HT1080 (cell line): ENCODE measurements at regions not wholly inside any gene's neighbourhood (a gene's known extent, or its start where the extent isn't known, plus 50 kb on each side); places are given as distances from the start of the nearest gene placed in this dataset.
A peak's percentile ranks its signal among the peaks of the same experiment; 100 is the strongest.

ENCODE experiments used
- DNase-seq: peaks from one replicate; pipeline ENCODE4 v3.0.0-alpha.2; 2015; ENCODE audit warnings: low read depth

DNA sequence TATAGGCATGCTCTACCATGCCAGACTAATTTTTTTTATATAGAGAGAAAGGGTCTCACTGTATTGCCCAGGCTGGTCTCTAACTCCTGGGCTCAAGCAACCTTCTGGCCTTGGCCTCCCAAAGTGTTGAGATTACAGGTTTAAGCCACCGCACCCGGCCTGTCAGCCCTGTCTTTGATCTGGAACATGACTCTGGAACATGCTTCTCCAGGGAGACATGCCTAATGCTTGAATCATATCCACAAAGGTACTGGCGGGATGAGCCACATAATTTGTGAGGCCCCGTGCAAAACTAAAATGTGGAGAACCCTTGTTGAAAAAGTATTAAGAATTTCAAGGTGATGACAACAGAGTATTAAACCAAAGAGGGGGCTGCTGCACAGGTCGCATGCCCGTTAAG, 282.8 kb downstream of the ARHGAP12 start:
- DNase-seq: peak; percentile 36

DNA sequence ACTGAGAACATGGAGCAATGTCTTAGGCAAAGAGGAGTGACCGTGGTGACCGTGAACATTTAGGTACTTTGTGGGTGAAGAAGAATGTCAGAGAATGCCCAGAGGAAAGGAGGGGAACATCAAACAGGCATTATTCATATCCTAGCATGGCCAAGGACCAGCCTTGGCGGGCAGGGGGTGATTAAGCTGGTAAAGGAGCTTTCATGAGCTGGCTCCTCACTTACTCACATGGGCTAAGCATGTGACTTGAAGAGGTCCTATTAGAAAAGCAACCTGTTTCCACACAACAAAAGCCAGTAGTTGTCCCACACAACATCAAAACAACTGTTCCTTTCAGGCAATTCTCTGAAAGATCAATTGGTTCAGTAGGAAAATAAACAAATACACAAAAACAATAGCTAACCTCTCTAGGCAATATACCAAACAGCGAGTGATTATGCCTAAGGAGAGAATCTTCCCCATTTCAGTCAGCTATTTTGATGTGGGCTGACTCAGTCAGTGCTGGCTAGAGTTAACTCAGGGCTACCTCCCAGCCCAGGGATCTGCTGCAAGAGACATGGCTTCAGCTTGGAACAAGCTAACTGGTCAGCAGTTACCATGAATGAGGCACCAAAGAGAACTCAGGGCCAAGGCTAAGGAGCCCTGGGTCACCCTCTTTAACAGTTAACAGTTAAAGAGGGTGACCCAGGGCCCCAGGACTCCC, 283.5 kb downstream of the ARHGAP12 start:
- peak; percentile 44 for DNase-seq

- no peak for DNase-seq
Observed at GRCh38 chr10:31642281-31642680, 286.4 kb downstream of the ARHGAP12 start.

- peak; percentile 52 for DNase-seq
Observed at GRCh38 chr10:31635415-31636065, 293.1 kb downstream of the ARHGAP12 start.

DNA sequence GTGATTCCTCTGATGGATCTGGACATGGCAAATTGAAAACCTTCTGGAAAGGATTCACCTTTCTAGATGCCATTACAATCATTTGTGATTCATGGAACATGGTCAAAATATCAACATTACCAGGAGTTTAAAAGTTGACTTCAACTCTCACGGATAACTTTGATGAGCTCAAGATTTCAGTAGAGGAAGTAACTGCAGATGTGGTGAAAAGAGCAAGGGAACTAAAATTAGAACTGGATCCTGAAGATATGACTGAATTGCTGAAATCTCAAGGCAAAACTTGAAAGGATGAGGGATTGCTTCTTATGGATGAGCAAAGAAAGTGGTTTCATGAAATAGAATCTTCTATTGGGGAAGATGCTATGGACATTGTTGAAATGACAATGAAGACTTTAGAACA, 293.6 kb downstream of the ARHGAP12 start:
- DNase-seq: no peak

DNA sequence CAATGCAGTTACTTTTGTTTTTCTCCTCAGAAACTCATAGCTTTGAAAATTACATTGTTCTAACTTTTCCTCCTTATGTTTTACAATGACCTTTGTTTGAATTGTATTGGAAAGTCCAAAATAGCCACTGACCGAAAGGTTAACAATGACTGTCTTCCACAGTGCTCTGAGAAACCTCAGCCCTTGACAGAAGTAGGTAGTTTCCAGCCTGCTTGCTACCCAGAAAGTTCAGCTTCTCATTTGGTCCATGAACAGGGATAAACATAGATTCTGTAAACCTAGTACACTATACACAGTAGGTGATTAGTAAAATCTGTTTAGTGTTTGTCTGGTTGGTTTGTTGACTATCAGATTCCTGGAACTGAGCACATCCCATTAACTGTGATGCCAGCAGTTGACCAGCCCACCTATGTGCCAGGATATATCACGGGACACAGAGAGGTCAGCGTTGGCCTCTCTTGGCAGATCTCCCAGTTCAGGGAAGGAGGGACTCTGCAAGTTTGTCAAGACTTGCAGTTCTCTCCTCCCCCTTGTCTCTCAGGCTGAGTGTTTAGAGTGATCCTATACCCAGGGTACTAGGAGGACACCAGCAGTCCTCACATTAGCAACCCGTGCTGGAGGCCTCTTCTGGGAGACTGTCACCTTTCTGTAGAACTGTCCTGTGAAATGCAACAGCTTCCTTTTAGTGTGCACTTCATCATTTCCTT, 297.6 kb downstream of the ARHGAP12 start:
- no peak for DNase-seq

DNA sequence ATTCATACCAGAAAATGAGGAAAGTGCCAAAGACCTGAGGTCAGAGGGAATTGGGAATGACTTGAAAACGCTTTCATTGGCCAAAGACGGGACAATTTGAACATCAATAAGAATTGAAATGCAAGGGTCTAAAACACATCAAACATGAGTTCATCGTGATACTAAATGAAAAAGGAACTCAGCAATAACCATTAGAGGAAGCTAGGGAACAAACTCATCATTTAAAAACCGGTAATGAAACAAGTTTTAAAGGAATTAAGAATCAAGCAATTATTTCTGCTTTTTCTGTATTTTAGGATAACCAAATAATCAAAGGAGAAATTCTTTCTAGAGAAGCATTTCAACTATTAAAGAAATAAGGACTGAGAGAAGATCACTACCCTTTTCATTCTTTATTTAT, 303.1 kb downstream of the ARHGAP12 start:
- no peak for DNase-seq

DNA sequence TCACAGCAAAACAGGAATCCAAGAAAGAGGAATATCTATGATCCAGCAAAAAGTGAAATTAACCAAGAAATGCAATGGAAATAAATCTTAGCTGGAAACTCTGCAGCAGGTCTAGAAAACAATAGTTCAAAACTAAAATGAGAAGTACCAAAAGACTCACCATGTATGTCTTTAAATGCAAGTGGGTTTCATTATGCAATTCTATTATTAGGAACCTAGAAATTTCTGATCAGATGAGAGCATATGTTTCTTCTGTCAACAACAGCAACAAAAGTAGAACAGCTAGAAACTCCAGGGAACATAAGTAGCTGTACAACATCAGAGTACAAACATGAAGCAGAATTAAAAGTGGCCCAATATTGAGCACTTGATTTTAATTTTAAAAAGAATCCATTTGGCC, 304.0 kb downstream of the ARHGAP12 start:
- no peak for DNase-seq

DNA sequence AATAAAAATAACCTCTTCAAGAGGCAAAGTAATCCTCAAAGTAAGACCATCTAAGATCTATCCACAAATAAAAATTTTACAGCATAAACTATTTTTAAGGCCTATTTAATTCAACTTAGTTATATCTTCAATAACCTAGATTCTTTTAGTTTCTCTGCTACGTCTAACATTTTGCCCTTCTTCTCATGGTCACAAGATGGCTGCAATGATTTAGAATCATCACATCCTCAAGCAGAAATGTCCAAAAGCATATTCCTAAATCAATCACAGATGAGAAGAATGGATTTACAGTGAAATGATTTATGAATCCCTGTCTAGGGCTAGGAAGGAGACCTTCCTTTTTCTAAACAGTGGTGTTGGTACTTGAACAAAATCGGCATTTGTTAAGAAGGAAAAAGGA, 304.7 kb downstream of the ARHGAP12 start:
- DNase-seq: no peak

DNA sequence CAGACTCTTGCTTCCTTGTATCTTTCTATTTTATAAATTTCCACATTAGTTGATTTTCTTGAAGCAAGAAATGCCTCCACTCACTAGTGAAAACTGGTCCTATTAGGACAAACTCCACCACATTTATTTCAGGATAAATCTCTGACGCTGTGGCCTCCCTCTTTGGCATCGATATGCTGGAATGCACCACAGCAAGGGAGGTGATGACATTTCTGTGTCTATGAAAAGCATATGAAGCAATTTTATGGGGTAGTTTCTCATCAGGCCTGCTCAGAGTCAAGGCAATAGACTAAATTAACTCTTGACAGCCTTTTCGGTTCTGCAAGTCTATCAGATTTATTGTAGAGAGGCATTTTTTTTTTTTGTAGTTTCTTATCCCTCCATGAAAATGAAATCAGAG, 304.4 kb downstream of the ZEB1 start:
- no peak for DNase-seq

GRCh38 chr10:31622978-31623377, 304.0 kb downstream of the ZEB1 start:
- no peak for DNase-seq

DNA sequence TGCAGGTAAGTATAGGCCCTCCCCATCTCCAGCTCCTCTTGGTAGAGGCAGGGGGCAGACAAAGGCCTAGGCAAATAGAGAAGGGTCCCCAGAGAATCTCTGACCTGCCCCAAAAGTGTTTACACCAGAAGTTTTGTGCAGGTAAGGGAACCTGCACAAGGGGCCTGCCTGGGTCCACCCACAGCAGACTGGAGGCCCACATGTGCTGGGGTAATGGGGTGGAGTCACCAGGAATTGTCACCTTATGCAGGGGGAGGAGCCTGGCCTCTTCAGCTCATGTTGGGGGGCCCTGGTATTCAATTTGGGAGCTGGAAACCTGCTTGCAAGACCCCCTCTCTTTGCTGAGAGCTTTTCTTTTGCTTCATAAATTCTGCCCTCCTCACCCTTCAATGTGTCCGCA, 302.7 kb downstream of the ZEB1 start:
- DNase-seq: no peak

DNA sequence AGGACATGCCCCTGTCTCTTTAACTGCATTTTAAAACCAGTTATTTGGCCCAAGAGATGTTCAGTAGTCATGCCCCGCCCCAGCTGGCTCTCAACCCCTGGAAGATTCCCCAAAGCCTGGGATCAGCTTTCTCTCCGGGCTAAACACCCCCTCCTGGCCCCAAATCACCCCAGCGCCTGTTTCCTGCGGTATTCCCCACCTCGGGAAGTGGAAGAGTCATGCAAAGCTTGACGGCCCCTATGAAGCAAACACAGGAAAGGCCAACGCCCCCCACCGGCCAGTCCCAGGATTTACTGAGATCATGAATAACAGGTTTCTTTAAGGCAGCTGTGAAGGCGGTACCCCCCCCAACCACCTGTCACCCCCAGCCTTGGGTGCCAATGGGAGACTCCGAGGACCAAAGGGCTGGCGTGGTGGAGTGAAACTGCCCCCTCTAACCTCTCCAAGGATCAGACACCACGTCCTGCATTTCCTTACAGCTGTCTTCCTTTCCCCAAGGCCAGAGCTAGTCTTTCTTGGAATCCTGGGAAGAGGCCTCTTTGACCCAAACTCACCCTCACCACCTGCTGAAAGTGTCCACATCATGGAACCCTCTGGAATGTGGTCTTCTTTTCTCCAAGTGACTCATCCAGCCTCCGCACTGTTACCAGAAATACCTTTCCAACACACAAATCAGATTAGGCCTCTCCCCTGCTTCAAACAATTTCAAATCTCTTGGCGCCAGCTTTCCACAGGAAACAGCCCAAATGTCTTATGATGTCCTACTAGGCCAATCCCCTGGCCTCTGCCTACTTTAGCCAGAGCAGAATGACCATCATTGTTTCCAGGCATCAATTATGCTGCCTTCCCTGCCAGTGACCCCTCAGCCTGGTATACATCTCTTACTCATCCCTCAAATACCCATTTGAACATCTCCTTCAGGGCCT, 301.5 kb downstream of the ZEB1 start:
- peak; percentile 55 for DNase-seq

DNA sequence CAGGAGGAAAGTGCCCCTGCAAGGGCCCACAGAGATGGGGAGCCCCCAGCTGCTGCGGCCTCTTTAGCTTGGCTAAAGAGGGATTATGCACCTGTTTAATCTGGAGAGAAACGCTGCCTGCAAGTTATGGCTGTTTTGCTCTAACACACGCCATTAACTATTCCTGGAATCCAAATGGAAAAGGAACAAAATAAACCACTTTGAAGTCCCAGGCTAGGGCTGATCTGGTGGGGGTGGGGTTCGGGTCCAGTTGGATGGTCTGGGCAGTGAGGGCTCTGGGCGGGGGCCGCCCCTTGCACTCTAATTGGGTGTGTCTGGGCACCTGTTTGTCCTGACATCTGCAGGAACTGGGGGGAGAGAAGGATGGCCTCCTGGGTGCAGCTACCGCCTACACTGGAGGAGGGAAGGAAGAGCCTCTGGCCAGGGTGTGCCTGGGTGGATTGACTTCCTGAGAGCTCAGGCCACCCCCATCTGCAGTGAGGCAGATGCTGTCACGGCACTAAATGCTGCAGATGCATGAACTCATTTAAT, 300.6 kb downstream of the ZEB1 start:
- DNase-seq: no peak

GRCh38 chr10:31618541-31619291, 299.7 kb downstream of the ZEB1 start:
- no peak for DNase-seq

- DNase-seq: no peak
Observed at GRCh38 chr10:31617757-31618156, 298.7 kb downstream of the ZEB1 start.

- no peak for DNase-seq
Observed at GRCh38 chr10:31617133-31617532, 298.1 kb downstream of the ZEB1 start.

GRCh38 chr10:31615129-31615528, 296.1 kb downstream of the ZEB1 start:
- no peak for DNase-seq

- no peak for DNase-seq
Observed at GRCh38 chr10:31614611-31615010, 295.6 kb downstream of the ZEB1 start.

DNA sequence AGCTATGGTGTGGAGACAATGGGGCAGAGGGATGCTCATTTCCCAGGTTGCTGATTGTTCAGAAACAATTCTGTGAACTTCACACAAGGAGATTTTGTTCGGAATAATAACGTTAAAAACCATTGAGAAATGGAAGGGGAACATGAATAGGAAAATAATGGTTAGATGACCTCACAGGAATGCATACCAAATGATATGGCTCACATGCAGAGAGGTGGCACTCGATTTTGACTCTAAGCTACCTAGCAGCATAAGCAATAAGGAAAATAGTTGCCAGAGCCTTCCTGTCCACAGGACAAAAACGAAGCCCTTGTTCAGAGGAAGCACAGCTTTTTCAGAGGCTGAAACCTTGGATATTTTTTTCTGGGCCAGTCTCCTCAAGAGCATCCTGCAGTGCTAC, 293.1 kb downstream of the ZEB1 start:
- DNase-seq: peak; percentile 15

GRCh38 chr10:31611161-31611560, 292.1 kb downstream of the ZEB1 start:
- DNase-seq: peak; percentile 55
